Calu3 (cell line): ENCODE measurements at regions not wholly inside any gene's neighbourhood (a gene's known extent, or its start where the extent isn't known, plus 50 kb on each side); places are given as distances from the start of the nearest gene placed in this dataset.

Source experiments
- BruUV-seq: library from RNA; stranded (reverse); fragments of 400-500 nt; replicated peaks from 2 replicates; lab custom pipeline; 2021; lab: Mats Ljungman, UMichigan
- CTCF ChIA-PET: fragments of 300-600 bp; sonication (Branson Sonifier 250); formaldehyde crosslinking; loops from one replicate; lab custom pipeline; 2022; ENCODE audit warnings: antibody characterized with exemption; lab: Charles Lee
- DNase-seq: peaks from one replicate; pipeline ENCODE4 v3.0.0; 2022
- H3K27ac Mint-ChIP-seq: one replicate; pipeline ENCODE4 v1.8.0; 2022; ENCODE audit warnings: mixed read lengths; ENCODE audit not compliant: unreplicated experiment
- H3K27me3 Mint-ChIP-seq: one replicate; pipeline ENCODE4 v1.8.0; 2022; ENCODE audit warnings: mixed read lengths; ENCODE audit not compliant: unreplicated experiment
- H3K36me3 Mint-ChIP-seq: one replicate; pipeline ENCODE4 v1.8.0; 2022; ENCODE audit warnings: mild to moderate bottlenecking, moderate library complexity, mixed read lengths; ENCODE audit not compliant: insufficient read depth, unreplicated experiment
- H3K4me1 Mint-ChIP-seq: one replicate; pipeline ENCODE4 v1.8.0; 2022; ENCODE audit warnings: mild to moderate bottlenecking, low read depth, mixed read lengths; ENCODE audit not compliant: unreplicated experiment
- H3K4me3 Mint-ChIP-seq: one replicate; pipeline ENCODE4 v1.8.0; 2022; ENCODE audit warnings: mild to moderate bottlenecking, low read depth, moderate library complexity, mixed read lengths; ENCODE audit not compliant: unreplicated experiment
- H3K9me3 Mint-ChIP-seq: one replicate; pipeline ENCODE4 v1.8.0; 2022; ENCODE audit warnings: low read depth, mixed read lengths; ENCODE audit not compliant: unreplicated experiment
- CTCF ChIP-seq: fragments of 200-600 bp; IDR thresholded peaks from one replicate; pipeline ENCODE4 v1.8.0; 2022; ENCODE audit warnings: antibody characterized with exemption; ENCODE audit not compliant: unreplicated experiment
- intact Hi-C: fragments of 100-400 bp; cut with micrococcal nuclease; formaldehyde crosslinking; loops from one replicate; pipeline ENCODE4 v1.10.0; 2022; ENCODE audit not compliant: unreplicated experiment

- TF ChIP-seq CTCF = no peak
- Mint-ChIP-seq H3K4me3 (no peak overlapping the region), H3K36me3 (no peaks in the 10 kb centered on the region), H3K27me3 (no peaks in the 10 kb centered on the region), H3K27ac (no peak overlapping the region), H3K9me3 (peaks cover 16% of the 10 kb centered on the region), H3K4me1 (no peaks in the 10 kb centered on the region)
- CTCF ChIA-PET = no interaction called here
- intact Hi-C loops = no loop called here
- BruUV-seq = no TSS peak
- no peak for DNase-seq
Observed at GRCh38 chr7:69218576-69218975, 379.7 kb upstream of the AUTS2 start.

- Mint-ChIP-seq H3K9me3 (peaks cover 16% of the 10 kb centered on the region), H3K27me3 (no peaks in the 10 kb centered on the region)
- CTCF ChIA-PET = no interaction called here
Observed at GRCh38 chr7:69219381-69219780, 378.9 kb upstream of the AUTS2 start.

GRCh38 chr7:69225259-69225943 is 372.9 kb upstream of the AUTS2 start:
- no peaks in the 10 kb centered on the region for H3K27me3 Mint-ChIP-seq
- no peak for DNase-seq
- intact Hi-C loops = no loop called here
- no peaks in the 10 kb centered on the region for H3K4me1 Mint-ChIP-seq
- no peak for TF ChIP-seq CTCF
- no peak overlapping the region for H3K27ac Mint-ChIP-seq
- no peaks in the 10 kb centered on the region for H3K36me3 Mint-ChIP-seq
- peaks cover 8% of the 10 kb centered on the region for H3K9me3 Mint-ChIP-seq
- no peak overlapping the region for H3K4me3 Mint-ChIP-seq
- CTCF ChIA-PET = no interaction called here
- no TSS peak for BruUV-seq

More at GRCh38 chr7:69219381-69219780, 378.9 kb upstream of the AUTS2 start:
- Mint-ChIP-seq H3K36me3 (no peaks in the 10 kb centered on the region), H3K4me1 (no peaks in the 10 kb centered on the region), H3K4me3 (no peak overlapping the region), H3K27ac (no peak overlapping the region)
- intact Hi-C loops = no loop called here
- no peak for DNase-seq
- BruUV-seq = no TSS peak
- no peak for TF ChIP-seq CTCF

GRCh38 chr7:69228212-69228811 is 370.0 kb upstream of the AUTS2 start:
- Mint-ChIP-seq H3K9me3 (peaks cover 6% of the 10 kb centered on the region), H3K36me3 (no peaks in the 10 kb centered on the region), H3K27ac (no peak overlapping the region), H3K4me1 (no peaks in the 10 kb centered on the region), H3K4me3 (no peak overlapping the region), H3K27me3 (no peaks in the 10 kb centered on the region)
- no TSS peak for BruUV-seq
- CTCF ChIA-PET = no interaction called here
- intact Hi-C loops = no loop called here
- TF ChIP-seq CTCF = no peak
- DNase-seq = no peak
